GM19438 (cell line): ENCODE measurements at regions not wholly inside any gene's neighbourhood (a gene's known extent, or its start where the extent isn't known, plus 50 kb on each side); places are given as distances from the start of the nearest gene placed in this dataset.
"Not testable (repeated sequence)": the region's sequence is repeated elsewhere in the genome, so short reads cannot be mapped to it uniquely, and the experiment has no call there.

ENCODE experiments used
- ATAC-seq: cut with Tn5 transposase; IDR thresholded peaks from one replicate; pipeline ENCODE4 v1.9.1; 2021; ENCODE audit warnings: low read depth; ENCODE audit not compliant: unreplicated experiment

DNA sequence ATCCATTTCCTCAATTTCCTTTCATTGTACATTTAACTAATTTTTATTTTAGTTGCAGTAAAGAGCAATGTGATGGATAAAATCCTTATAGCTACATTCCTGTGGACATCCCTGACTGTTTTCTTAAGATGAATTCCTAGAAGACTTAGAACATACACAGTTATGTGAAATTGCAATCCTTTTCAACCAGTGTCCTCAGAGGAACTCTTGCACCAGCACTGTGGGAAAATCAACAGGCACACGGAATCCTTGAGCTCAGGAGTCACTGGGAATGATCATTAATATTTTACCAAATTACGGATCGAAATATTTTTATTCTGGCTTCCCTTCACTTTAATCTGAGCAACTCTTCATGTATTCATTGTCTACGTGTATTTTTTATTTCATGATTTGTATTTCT is 901.9 kb upstream of the WWC1 start:
- ATAC-seq, result no peak

DNA sequence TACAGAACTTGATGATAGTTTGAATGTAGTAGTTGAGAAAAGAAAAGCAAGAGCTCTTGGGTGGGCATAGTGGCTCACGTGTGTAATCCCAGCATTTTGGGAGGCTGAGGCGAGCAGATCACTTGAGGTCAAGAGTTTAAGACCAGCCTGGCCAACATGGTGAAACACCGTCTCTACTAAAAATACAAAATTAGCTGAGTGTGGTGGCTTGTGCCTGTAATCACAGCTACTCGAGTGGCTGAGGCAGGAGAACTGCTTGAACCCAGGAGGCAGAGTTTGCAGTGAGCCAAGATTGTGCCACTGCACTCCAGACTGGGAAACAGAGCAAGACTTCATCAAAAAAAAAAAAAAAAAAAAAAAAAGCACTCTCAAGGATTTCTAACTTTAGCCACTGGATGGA is 900.2 kb upstream of the WWC1 start:
- ATAC-seq, result not testable (repeated sequence)

DNA sequence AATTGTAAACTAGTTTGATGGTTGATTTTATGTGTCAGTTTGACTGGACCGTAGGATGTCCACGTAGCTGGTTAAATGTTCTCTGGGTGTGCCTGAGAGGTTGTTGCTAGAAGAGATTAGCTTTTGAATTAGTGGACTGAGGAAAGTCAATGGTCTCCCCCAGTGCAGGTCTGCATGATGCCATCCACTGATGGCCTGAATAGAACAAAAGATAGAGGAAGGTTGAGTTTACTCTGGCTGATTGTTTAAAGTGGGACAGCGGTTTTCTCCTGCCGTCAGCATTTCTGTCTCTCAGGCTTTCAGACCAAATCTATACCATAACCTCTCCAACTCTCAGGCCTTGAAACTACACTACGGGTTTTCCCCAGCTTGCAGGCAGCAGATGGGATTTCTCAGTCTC is 899.2 kb upstream of the WWC1 start:
- ATAC-seq, result no peak

DNA sequence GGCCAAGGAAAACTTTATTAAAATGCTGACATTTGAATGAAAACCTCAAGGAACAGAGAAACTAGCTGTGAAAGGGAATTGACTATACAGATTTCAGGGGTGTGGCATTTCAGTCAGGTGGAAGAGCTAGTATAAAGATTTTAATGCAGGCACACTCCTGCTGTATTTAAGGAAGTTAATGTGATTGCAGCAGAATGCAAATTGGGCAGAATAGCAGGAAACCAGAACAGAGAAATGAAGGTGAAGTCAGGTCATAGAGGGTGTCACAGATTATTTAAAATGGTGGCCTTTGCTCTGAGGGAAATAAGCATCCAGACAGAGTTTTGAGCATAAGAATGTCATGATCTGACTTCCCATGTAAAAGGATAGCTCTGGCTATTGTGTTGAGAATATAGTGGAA is 898.1 kb upstream of the WWC1 start:
- ATAC-seq, result no peak

DNA sequence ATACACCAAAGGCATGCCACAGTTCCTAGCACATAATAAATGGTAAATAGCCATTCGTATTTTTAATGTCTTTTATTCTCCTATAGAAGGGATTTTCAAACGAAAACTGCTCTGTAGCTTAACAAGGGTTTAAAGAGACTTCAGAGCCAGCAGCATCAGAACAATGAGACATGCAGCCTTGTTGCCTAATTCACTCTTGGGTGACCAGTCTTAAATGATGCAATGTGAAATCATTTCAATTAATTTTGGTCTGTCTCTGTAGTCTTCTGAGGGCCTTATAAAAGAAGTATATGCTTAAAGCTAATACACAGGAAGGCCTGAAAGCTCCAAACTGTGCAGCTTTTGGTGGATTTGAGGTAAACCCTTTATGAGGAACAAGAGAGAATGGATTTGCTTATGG is 888.8 kb upstream of the WWC1 start:
- ATAC-seq, result no peak

DNA sequence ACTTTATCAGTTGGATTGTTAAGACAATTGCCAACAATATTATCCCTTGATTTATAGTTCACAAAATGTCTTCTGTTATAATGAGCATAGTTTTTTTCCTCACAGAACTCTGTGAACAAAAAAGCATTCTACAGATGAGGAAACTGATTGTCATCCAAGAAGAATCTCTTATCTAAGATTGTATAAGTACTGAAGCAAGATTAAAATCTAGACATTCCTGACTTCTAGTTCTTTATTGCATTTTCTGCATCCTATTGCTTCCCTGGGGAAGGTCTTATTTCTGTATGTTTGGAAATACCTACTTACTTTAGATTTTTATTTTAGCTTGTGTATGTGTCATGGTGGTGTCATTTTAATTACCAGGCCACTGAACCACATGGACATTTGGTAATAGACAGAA is 884.9 kb upstream of the WWC1 start:
- no peak for ATAC-seq

DNA sequence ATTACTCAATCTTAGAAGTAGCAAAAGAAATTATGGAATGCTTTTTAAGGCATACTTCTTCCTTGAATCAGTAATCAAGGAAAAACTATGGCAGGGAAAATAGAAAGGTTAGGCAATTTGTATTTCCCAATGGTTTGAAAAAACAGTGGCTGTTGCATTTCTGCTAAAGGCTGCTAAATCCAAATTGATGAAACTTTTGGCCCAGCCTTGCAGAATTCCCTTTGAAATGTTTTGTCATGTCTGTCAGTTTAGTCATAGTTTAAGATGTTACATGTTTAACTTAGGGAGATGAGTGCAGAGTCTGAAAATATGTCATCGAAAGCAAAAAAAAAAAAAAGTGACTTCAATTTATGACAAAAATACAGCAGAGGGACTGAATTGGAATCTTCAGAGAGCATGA is 878.9 kb upstream of the WWC1 start:
- no peak for ATAC-seq

DNA sequence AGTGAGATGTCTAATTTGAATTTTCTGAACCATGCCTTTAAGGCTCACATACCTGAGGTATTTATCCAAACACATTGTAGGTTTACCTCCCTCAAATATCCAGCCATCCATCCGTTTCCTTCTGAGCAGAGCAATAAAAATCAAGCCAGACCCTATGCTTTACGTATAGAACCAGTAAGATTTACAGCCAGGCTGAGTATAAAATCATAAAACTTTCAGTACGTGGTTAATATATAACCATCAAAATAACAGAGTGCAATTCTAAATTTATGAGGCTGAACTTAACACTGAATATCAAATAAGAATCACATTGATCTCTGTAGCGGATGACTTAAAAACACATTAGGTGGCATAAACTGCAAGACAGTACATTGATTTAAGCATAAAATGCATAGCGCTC is 877.9 kb upstream of the WWC1 start:
- no peak for ATAC-seq

DNA sequence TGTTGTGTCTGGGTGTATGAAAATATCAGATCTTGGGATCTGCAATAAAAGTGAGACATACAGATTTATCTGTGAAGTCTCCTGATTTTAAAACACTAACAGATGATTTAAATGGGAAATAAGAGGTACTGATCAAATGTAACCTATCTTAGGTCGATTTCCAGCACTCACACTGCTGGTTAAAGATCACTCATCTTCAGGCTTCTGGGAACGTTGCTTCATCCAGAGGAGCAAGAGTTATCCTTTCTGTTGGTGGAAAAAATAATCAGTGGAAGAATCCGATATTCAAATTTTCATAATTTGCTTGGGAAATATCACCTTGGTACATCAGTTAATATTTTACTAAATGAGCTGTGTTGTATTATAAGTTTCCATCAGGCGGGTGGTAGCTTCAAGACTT is 876.8 kb upstream of the WWC1 start:
- no peak for ATAC-seq

DNA sequence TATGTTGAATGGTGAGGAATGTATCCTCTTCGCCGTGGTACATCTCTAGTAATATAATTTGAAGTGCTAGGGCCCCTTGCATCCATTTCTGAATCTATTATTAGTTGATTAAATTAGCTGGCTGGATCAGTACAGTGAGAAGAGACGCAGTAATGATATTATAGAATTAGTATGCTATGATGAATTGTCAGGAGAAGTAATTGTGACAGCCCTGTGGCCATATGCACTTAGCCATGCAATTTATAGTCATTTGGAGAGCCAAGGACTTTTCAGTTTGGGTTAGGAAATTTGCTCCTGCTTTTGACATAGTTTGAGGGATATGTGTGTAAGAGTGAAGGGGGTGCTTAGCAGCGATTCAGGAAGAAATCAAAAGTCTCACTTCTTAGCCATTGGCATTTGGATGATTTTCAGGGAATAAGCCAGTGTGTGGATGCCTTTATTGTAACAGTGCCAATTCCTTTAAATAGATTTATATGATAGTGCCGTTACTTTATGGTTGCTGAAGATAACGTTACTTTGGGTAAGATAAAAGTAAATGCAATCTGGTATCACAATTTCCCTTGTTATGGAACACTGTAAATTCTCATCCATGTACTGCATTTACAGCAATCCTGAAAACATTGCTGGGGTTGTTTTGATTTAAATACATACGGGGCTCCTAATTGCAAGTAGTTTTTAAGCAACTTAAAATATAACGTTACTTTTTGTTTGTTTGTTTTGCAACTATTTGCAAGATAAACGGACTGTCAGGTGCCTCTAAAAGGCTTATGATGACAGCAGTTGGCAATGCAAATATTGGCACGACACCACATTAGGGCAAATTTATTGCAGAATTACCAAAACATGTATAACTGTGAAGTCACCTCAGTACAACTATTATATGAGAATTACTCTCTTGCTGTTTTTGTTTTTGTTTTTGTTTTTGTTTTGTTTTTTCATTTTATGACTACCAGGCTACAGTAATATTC is 875.4 kb upstream of the WWC1 start:
- ATAC-seq, result no peak

DNA sequence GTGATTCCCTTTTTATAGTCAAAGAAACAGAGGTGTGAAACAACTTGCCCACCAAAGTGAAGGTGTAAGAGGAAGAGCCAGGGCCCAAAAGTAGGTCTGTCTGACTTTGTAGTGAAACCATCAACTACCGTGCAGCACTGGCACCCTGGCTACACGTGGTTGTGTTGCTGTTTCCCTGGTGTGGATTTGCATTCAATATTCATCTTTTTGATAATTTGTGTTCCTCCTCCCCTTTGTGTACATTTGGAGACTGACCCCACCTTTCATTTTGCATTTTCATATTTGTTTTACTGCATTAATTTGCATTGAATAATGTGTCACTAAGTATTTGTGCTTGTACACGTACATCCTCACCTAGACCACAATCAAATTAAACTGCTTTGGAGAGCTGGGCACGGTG is 873.8 kb upstream of the WWC1 start:
- ATAC-seq, result no peak

DNA sequence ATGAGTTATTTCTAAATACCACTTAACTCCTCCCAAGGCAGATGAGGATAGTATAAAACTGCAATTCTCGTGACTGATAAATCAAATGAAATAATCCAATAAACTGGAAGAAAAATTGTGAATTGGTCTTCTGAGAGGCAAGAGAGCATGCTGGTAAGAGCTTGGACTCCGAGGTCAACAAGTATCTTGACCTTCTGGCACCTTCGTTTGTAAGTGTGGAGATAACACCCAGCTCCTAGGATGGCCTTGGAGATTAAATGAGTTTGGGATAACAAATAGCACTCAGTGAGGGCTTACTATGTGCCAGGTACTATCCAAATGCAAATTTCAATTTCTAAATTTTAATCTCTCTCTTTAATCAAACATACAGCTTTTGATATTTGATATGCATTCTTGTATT is 866.3 kb upstream of the WWC1 start:
- ATAC-seq, result no peak

DNA sequence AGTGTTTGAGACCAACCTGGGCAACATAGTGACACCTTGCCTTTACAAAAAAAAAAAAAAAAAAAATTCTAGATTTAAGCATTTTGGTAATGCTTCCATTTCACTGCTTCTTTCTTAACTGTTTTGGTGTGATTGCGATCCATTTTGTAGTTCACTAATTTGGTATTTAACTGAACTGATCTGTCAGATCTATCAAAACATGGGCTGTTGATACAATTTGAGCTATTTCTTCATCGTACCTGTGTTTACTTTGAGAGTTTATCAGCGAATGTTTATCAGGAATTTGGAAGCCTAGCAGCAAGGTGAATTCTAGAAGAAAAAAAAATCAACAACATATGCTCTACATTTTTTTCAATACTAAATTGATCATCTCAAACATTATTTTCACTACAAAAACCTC is 864.9 kb upstream of the WWC1 start:
- ATAC-seq, result no peak

DNA sequence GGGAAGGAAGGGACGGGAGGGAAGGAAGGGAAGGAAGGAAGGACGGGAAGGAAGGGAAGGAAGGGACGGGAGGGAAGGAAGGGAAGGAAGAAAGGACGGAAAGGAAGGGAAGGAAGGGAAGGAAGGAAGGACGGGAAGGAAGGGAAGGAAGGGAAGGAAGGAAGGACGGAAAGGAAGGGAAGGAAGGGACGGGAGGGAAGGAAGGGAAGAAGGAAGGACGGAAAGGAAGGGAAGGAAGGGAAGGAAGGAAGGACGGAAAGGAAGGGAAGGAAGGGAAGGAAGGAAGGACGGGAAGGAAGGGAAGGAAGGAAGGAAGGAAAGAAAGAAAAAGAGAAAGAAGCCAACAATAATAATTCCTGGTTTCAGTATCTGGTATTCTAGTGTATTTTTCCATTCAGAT is 863.8 kb upstream of the WWC1 start:
- not testable (repeated sequence) for ATAC-seq

DNA sequence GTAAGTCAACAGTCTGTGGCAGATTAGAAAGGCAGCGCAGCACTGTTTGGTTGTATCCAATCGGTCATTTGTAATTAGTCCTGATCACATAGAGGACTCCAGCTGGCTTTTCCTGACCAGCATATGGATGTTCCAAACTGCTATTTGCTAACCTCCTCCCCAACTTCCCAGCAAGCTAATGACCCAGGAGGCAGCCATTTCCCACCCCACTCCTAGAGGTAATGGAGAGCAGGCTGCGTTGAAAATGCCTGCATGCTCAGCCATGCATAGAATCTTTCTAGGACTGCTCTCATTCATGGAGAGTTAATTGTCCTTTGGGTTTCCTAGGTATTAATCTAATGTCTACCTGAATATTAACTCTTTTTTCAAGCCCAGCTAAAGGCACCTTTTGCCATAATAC is 850.6 kb upstream of the WWC1 start:
- no peak for ATAC-seq

DNA sequence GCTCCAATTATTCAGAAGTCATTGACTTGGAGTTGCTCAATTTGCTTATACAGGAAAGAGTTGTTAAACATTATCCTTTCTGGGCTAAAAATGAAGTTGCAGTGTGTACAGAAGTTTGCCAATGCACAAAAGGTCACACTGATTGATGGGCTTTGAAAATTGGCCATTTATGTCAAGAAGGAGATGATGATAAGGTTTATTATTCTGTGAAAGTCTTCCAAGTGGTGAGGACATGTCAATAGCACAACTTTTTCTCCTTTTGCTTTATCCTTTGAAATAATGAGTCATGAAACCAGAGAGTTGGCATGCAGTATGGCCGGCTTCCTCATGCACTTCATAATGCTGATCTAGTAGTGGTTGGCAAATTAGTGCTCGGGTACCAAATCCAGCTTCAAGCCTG is 848.5 kb upstream of the WWC1 start:
- no peak for ATAC-seq

DNA sequence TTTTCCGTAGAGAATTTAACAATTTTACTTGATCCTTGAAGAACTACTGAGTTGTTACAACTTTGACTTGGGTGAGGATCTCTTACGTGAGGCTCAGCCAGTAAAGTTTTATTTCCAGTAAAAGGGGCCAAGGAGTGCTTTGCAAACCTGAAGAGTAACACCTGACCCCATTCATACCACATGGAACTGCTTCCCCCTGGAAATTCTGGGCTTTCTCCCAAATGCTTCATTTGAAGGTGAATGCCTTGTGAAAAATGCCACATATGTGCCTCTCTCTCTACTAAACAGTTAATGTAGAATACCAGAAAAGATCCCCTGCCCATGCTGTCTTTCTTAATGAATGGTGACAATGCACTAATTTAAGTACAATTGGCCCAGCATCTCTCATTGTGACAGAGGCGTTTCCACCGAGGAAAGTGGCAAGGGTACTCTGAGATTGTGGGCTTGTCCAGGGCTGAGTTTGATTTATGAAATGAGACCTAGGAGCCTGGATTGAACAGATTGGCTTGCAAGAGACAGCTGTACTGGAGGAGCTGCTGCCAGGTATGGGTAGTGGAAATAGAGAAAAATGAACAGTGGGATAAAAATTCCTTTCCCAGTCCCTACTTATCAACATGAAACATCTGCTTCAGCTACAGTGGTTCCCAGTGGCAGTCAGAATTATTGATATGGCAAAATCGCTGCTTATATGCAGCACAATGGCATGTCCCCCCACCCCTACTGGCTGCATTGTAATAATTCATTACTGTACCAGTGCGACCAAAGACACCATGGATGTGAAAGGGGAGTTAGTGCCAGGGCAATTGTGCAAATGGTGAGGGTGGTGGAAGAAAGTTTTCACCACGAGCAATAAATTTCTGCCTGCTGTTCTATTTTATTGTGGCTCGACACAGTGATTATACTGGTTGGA is 843.7 kb upstream of the WWC1 start:
- ATAC-seq, result no peak

DNA sequence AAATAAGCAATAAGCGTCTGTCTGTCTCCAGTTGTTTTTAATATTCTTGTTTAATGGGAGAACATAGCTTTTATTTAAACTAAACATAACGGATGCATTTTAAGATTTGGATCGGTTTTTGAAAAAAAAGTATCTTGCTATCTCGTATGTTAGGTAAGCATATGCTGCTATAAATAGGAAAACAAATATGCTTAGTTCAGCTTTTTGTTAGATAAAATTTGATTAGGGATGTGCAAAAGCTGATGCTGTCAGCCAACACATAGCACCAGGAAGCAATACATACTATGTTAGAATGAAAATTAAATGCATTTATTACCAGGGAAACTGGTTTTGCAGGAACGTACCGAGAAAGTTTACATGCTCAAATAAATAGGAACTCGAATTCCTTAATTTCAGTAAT is 843.1 kb upstream of the WWC1 start:
- no peak for ATAC-seq

DNA sequence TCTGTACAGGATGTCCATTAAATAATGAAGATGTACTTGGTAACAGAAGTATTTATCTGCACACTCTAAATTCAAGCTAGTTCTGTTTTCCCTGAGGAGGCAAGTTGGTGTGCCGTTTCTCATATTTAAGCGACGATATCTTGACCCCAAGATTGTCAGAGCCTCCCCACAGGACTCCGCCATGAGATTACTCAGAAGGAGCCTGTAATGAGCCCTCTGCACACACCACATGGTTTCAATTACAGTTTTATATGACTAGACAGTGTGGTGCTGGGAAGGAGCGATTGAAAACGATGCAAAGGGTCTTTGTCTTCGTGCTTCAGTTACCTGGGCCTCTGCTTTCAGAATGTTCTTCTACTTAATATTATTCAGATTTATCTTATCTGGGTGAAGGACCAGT is 840.4 kb upstream of the WWC1 start:
- ATAC-seq, result no peak

DNA sequence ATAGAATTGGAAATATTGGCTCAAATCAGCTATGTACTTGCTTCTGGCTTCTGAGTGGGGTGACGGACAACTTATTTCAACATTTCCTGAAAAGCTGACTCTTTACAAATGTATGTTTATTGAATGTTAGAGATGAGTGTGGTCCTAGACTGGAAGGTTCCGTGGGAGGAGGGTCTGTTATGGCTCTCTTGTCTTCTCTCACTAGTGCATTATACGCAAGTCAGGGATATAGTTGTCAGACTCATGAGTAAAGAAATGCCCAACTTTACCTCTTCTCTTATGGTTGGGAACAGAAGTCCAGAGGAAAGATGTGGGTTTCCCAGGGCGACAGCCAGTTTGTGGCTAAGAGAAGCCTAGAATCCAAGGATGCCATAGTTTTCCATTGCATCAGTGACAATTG is 839.3 kb upstream of the WWC1 start:
- no peak for ATAC-seq

DNA sequence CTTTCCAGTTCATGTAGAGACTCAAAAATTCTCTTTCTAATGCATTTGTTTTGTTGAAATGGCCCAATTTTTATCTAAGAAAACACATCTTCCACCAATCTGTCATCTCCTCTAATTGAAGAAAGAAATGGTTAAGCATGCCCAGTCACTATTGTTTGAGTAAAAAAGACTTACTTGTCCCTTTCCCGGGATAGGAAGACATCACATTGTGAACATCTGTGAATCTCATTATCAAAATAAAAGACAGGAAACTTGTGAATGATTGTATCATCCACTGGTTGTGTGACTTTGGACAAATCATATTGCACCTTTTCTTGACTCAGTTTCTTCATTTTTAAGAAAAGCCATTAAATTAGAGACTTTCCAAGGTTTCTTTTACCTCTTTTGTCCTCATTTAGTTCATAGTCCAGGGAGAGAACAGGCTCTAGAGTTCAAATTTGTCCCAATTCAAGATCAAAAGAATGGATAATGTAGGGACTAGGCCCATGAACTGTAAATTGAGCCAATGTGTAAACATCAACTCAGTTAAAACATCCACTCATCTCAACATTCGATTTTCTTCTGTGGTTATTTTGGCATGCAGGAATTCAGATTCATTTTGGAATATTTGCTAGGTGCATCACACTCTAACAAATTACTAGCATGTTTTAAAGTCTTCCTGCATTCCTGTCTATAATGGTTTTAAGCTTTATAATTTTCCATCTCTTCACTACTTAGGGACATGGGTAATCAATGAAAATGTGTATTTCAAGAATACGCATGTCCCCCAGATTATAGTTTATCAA is 838.0 kb upstream of the WWC1 start:
- ATAC-seq, result no peak
